GM12874 (cell line): ENCODE measurements at regions not wholly inside any gene's neighbourhood (a gene's known extent, or its start where the extent isn't known, plus 50 kb on each side); places are given as distances from the start of the nearest gene placed in this dataset.

ENCODE experiments used
- CTCF ChIP-seq: IDR thresholded peaks from 2 replicates; pipeline ENCODE4 v1.5.1; 2011; ENCODE audit warnings: low read depth, mild to moderate bottlenecking, control low read depth, low read length, moderate library complexity; ENCODE audit not compliant: insufficient read depth

- no peak for TF ChIP-seq CTCF
Measured at GRCh38 chr4:155573126-155573525, 93.5 kb upstream of the GUCY1A1 start.

- TF ChIP-seq CTCF: no peak
Measured at GRCh38 chr4:155572106-155572703, 94.4 kb upstream of the GUCY1A1 start.

- no peak for TF ChIP-seq CTCF
Measured at GRCh38 chr4:155571184-155571944, 95.3 kb upstream of the GUCY1A1 start.

GRCh38 chr4:155570661-155571060 is 96.0 kb upstream of the GUCY1A1 start:
- no peak for TF ChIP-seq CTCF

GRCh38 chr4:155569960-155570515 is 96.6 kb upstream of the GUCY1A1 start:
- TF ChIP-seq CTCF: no peak

GRCh38 chr4:155569471-155569870 is 97.2 kb upstream of the GUCY1A1 start:
- TF ChIP-seq CTCF: no peak

- TF ChIP-seq CTCF: no peak
Measured at GRCh38 chr4:155568641-155569220, 97.9 kb upstream of the GUCY1A1 start.
